Testis (tissue), 2 donors: ENCODE measurements at regions not wholly inside any gene's neighbourhood (a gene's known extent, or its start where the extent isn't known, plus 50 kb on each side); places are given as distances from the start of the nearest gene placed in this dataset.

Source experiments
- DNase-seq: peaks from one replicate; pipeline ENCODE4 v3.0.0-alpha.2; 2019
- H3K27ac ChIP-seq, 2 donors: fragments of 200-600 bp; sonication (generic); one replicate each; pipeline ENCODE4 v1.5.1; 2019
- H3K27me3 ChIP-seq: fragments of 200-600 bp; sonication (generic); one replicate; pipeline ENCODE4 v1.5.1; 2019
- H3K36me3 ChIP-seq: fragments of 200-600 bp; sonication (generic); one replicate; pipeline ENCODE4 v1.5.1; 2017; ENCODE audit warnings: low read depth; ENCODE audit errors: missing control alignments
- H3K4me1 ChIP-seq: fragments of 200-600 bp; sonication (generic); one replicate; pipeline ENCODE4 v1.5.1; 2019
- H3K4me3 ChIP-seq, 2 donors: fragments of 200-600 bp; sonication (generic); one replicate each; pipeline ENCODE4 v1.5.1; 2017 to 2019
- H3K9me3 ChIP-seq: fragments of 200-600 bp; sonication (generic); one replicate; pipeline ENCODE4 v1.5.1; 2017
- POLR2A ChIP-seq: fragments of 450-650 bp; IDR thresholded peaks from one replicate; pipeline ENCODE4 v1.6.1; 2017; ENCODE audit warnings: antibody characterized with exemption, mild to moderate bottlenecking, moderate library complexity
- WGBS, 2 donors: methylation state at CpG; one replicate each; pipeline ENCODE4 v1.1.5; 2018; 5-methylcytosine and 5-hydroxymethylcytosine counted together
- intact Hi-C: fragments of 100-400 bp; cut with DNase I; formaldehyde crosslinking; loops from one replicate; pipeline ENCODE4 v1.15.1; 2023; ENCODE audit warnings: low total_unique reads
- TF ChIP-seq, protein P1 (sequence below), 3 experiments: fragments of 450-650 bp in 2 of 3; fragments of 200-600 bp in 1 of 3; sonication (generic) in 1 of 3; IDR thresholded peaks; one replicate each; pipeline ENCODE4 v1.5.1; 2016 to 2019; ENCODE audit warnings: antibody characterized with exemption in 3 of 3, mild to moderate bottlenecking in 2 of 3, moderate library complexity in 1 of 3

DNA sequence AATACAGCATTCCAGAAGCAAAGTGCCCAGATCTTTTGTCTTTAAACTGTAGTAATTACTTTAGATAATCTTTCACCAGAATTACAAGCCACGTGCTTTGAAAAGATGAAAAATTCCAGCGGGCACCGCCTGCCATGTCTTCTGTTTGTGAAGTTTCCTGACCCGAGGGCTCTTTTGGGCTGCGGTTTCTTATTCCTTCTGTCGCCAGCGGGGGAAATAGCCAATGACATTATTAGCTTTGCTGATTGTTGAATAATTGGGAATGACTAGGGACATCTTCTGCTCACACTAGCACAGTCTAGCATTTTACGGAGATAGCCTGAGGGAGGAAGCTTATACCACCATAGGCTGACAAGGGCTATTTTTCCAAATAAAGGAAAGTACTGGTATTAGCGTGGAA, 124.7 kb downstream of the SAMD5 start:
- H3K4me1 ChIP-seq, result no peaks in the 10 kb centered on the region
- H3K36me3 ChIP-seq, result no peaks in the 10 kb centered on the region
- intact Hi-C loops, result no loop called here
- DNase-seq, result no peak
- no peaks in the 10 kb centered on the region for H3K9me3 ChIP-seq
- H3K4me3 ChIP-seq, result no peak overlapping the region
- TF ChIP-seq, protein P1, sequence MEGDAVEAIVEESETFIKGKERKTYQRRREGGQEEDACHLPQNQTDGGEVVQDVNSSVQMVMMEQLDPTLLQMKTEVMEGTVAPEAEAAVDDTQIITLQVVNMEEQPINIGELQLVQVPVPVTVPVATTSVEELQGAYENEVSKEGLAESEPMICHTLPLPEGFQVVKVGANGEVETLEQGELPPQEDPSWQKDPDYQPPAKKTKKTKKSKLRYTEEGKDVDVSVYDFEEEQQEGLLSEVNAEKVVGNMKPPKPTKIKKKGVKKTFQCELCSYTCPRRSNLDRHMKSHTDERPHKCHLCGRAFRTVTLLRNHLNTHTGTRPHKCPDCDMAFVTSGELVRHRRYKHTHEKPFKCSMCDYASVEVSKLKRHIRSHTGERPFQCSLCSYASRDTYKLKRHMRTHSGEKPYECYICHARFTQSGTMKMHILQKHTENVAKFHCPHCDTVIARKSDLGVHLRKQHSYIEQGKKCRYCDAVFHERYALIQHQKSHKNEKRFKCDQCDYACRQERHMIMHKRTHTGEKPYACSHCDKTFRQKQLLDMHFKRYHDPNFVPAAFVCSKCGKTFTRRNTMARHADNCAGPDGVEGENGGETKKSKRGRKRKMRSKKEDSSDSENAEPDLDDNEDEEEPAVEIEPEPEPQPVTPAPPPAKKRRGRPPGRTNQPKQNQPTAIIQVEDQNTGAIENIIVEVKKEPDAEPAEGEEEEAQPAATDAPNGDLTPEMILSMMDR (IDR thresholded peaks at IDR 0.05), result no peak
- no peak for TF ChIP-seq POLR2A
- WGBS, 2 donors, result 93% methylated on average over 9 of the region's 9 CpGs
- H3K27me3 ChIP-seq, result no peaks in the 10 kb centered on the region
- H3K27ac ChIP-seq, result no peak overlapping the region

DNA sequence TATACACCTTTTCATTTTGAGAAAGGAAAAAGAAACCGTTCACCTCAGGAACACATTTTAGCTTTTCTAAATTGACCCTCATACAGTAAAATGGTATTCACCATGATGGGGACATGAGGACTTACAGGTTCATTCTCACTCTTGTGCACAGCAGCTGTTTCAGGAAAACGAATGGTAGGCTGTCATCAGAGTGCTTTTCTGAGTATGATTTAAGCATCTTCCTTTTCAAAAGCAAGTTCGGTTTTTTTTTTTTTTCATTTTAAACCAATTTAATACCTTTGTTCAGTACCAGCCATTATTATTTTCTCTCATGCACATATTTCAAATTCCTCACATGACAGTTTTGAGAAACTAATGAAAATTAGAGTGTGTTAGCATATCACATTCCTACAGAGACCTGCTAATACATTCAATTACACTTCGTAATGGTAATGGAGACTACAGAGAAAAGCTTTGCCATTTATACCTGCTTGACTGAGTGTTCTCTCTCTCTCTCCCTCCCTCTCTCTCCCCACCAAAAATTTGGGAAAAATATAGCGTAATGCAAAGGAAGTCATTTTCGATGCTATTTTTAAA, 129.2 kb downstream of the SAMD5 start:
- no peak for TF ChIP-seq POLR2A
- TF ChIP-seq, protein P1 (IDR thresholded peaks at IDR 0.05), result no peak
- Histone ChIP-seq H3K27me3 (no peaks in the 10 kb centered on the region), H3K9me3 (no peaks in the 10 kb centered on the region), H3K4me1 (no peaks in the 10 kb centered on the region), H3K36me3 (no peaks in the 10 kb centered on the region), H3K27ac (no peak overlapping the region), H3K4me3 (no peak overlapping the region)
- intact Hi-C loops, result no loop called here
- no peak for DNase-seq
- WGBS, 2 donors, result 77 to 82% methylated on average over 6 of the region's 6 CpGs

DNA sequence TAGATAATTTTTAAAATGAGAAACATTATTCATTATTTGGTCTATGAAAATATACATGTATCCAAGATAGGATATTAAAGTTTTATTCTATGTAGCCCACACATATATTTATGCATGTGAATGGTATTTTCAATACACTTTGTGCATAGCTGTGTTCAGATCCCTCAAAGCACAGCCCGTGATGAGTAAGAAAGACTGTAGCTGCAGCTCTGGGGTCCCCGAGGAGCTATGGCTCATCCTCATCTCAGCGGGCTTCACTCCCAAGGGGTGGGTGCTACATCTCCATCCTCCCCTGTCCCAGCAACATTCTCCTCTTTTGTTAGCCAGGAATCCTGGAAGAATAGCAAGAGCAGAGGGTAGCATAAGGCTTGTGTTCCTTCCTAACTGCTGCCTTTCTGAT, 130.8 kb downstream of the SAMD5 start:
- DNase-seq, result no peak
- TF ChIP-seq POLR2A, result no peak
- TF ChIP-seq, protein P1 (IDR thresholded peaks at IDR 0.05), result no peak
- no peaks in the 10 kb centered on the region for H3K36me3 ChIP-seq
- H3K9me3 ChIP-seq, result no peaks in the 10 kb centered on the region
- H3K4me3 ChIP-seq, result no peak overlapping the region
- H3K27ac ChIP-seq, result no peak overlapping the region
- H3K27me3 ChIP-seq, result no peaks in the 10 kb centered on the region
- WGBS, 2 donors, result 56 to 73% methylated on average over 3 of the region's 3 CpGs
- intact Hi-C loops, result no loop called here
- no peaks in the 10 kb centered on the region for H3K4me1 ChIP-seq

DNA sequence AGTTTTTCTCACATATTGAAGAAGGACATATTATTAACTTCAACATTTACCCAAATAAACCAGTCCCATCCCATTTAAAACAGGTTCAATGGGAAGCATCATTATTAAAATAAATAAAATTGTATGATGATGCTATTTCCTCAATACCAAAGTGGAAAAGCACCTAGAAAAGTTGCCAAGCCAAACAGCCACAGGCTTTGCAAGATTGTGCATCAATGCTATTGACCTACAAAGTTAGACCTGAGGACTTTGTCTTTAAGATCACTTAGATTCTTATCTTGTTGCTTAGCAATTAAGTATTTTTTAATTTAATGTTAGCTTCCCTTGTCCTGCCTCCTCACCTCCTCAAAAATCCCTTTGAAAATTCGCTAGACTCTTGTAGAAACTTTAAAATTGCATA, 132.1 kb downstream of the SAMD5 start:
- TF ChIP-seq, protein P1 (IDR thresholded peaks at IDR 0.05), result no peak
- TF ChIP-seq POLR2A, result no peak
- no peaks in the 10 kb centered on the region for H3K36me3 ChIP-seq
- WGBS, 2 donors, result 85 to 93% methylated on average over 1 of the region's 1 CpG
- no peak overlapping the region for H3K27ac ChIP-seq
- intact Hi-C loops, result no loop called here
- no peaks in the 10 kb centered on the region for H3K4me1 ChIP-seq
- no peak for DNase-seq
- H3K4me3 ChIP-seq, result no peak overlapping the region
- H3K27me3 ChIP-seq, result no peaks in the 10 kb centered on the region
- no peaks in the 10 kb centered on the region for H3K9me3 ChIP-seq

DNA sequence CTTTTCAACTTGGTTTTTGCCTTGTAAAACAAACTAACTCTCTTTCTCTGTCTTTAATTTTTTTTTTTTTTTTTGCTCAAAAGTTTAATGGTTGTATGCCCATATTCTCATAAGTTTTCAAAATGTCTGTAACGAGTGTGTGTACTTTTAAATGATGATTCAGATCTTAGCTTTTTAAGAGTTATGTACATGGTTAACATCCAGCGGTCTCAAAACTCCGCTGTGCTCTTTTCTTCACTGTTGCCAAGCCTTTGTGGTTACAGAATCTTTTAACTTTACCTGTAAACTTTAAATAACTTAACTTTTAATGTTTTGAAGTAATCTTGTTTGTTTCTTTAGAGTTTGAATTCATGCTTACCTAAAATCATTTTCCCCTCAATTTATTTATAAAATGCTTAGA, 133.0 kb downstream of the SAMD5 start:
- Histone ChIP-seq H3K27me3 (no peaks in the 10 kb centered on the region), H3K4me3 (no peak overlapping the region), H3K27ac (no peak overlapping the region), H3K36me3 (no peaks in the 10 kb centered on the region), H3K4me1 (no peaks in the 10 kb centered on the region), H3K9me3 (no peaks in the 10 kb centered on the region)
- intact Hi-C loops, result no loop called here
- no peak for DNase-seq
- 91 to 93% methylated on average over 3 of the region's 3 CpGs for WGBS, 2 donors
- TF ChIP-seq, protein P1 (IDR thresholded peaks at IDR 0.05), result no peak
- TF ChIP-seq POLR2A, result no peak
